NB4 (cell line): ENCODE measurements at regions not wholly inside any gene's neighbourhood (a gene's known extent, or its start where the extent isn't known, plus 50 kb on each side); places are given as distances from the start of the nearest gene placed in this dataset.

ENCODE experiments used
- CTCF ChIP-seq: IDR thresholded peaks from one replicate; pipeline ENCODE4 v1.5.1; 2012; ENCODE audit warnings: low read depth, low read length
- MAX ChIP-seq: IDR thresholded peaks from 2 replicates; pipeline ENCODE4 v1.6.1; 2011; ENCODE audit warnings: low read depth, low read length
- MYC ChIP-seq: IDR thresholded peaks from 2 replicates; pipeline ENCODE4 v1.6.1; 2011; ENCODE audit warnings: low read depth, low read length
- POLR2A ChIP-seq: IDR thresholded peaks from 2 replicates; pipeline ENCODE4 v1.6.1; 2011; ENCODE audit warnings: mild to moderate bottlenecking; ENCODE audit not compliant: insufficient read length; ENCODE audit errors: extremely low read depth

- TF ChIP-seq POLR2A, result no peak
- TF ChIP-seq CTCF, result no peak
- TF ChIP-seq MAX, result no peak
- no peak for TF ChIP-seq MYC
Measured at GRCh38 chr1:88341447-88341846, 342.6 kb upstream of the PKN2 start.
